HG02623 (cell line): ENCODE measurements at regions not wholly inside any gene's neighbourhood (a gene's known extent, or its start where the extent isn't known, plus 50 kb on each side); places are given as distances from the start of the nearest gene placed in this dataset.

Experiments used
- ATAC-seq: cut with Tn5 transposase; IDR thresholded peaks from one replicate; pipeline ENCODE4 v1.9.1; 2021; ENCODE audit warnings: moderate library complexity; ENCODE audit not compliant: unreplicated experiment

GRCh38 chr3:19725000-19725399 is 209.0 kb downstream of the EFHB start:
- ATAC-seq = no peak

GRCh38 chr3:19717736-19718135 is 216.3 kb downstream of the EFHB start:
- ATAC-seq = no peak

- peak; percentile 58 for ATAC-seq
These were observed 222.7 kb downstream of the EFHB start for GRCh38 chr3:19711160-19711782.

GRCh38 chr3:19702416-19703078 is 231.5 kb downstream of the EFHB start:
- no peak for ATAC-seq

- ATAC-seq = peak; percentile 45
These were observed 245.2 kb downstream of the EFHB start for GRCh38 chr3:19688767-19689166.

- no peak for ATAC-seq
These were observed 265.9 kb downstream of the EFHB start for GRCh38 chr3:19668163-19668562.

- ATAC-seq = no peak
These were observed 271.5 kb downstream of the EFHB start for GRCh38 chr3:19662486-19662885.

- ATAC-seq = no peak
These were observed 281.7 kb downstream of the EFHB start for GRCh38 chr3:19652336-19652735.

- ATAC-seq = no peak
These were observed 288.9 kb downstream of the EFHB start for GRCh38 chr3:19645093-19645492.

GRCh38 chr3:19644405-19644804 is 289.6 kb downstream of the EFHB start:
- ATAC-seq = no peak

GRCh38 chr3:19641408-19641807 is 292.6 kb downstream of the EFHB start:
- ATAC-seq = no peak

- ATAC-seq = no peak
These were observed 301.6 kb downstream of the EFHB start for GRCh38 chr3:19632099-19633074.

- ATAC-seq = peak; percentile 79
These were observed 335.1 kb downstream of the EFHB start for GRCh38 chr3:19598870-19599269.

- peak; percentile 60 for ATAC-seq
These were observed 337.6 kb downstream of the EFHB start for GRCh38 chr3:19596408-19596807.

GRCh38 chr3:19595884-19596283 is 338.1 kb downstream of the EFHB start:
- ATAC-seq = no peak
